Transverse colon (tissue), 4 donors: ENCODE measurements at regions not wholly inside any gene's neighbourhood (a gene's known extent, or its start where the extent isn't known, plus 50 kb on each side); places are given as distances from the start of the nearest gene placed in this dataset.

Experiments
- POLR2AphosphoS5 ChIP-seq, 3 donors: sonication (generic); formaldehyde crosslinking; IDR thresholded peaks; one replicate each; pipeline ENCODE4 v1.6.1; 2016; ENCODE audit warnings: antibody characterized with exemption in 3 of 3
- TF ChIP-seq, protein P1 (sequence below), 5 experiments: fragments of 200-600 bp in 3 of 5; fragments of 450-650 bp in 2 of 5; sonication (generic) in 3 of 5; IDR thresholded peaks; 1 replicate in 2 of 5; 2 replicates in 3 of 5; pipeline ENCODE4 v1.5.1; 2016 to 2017; ENCODE audit warnings: antibody characterized with exemption in 5 of 5, inconsistent platforms in 3 of 5, mild to moderate bottlenecking in 2 of 5, moderate library complexity in 1 of 5

DNA sequence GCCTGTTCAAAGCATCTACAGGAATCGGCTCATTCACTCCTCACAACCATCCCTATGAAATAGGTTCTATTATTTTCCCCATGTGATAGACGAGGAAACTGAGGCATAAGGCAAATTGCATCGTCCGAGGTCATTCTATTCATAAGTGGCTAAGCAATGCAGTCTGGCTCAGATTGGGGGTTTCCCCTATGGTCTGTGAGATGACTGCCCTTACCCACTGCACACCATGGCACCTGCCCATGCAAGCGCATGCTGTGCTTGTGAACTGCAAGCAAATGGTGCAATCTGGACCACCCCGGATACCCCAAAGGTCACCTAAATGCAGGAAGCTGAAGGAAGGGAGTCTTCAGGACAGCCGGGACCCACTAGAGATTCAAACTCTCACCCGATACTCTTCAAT lies 123.4 kb upstream of the SOD1 start:
- TF ChIP-seq, protein P1, sequence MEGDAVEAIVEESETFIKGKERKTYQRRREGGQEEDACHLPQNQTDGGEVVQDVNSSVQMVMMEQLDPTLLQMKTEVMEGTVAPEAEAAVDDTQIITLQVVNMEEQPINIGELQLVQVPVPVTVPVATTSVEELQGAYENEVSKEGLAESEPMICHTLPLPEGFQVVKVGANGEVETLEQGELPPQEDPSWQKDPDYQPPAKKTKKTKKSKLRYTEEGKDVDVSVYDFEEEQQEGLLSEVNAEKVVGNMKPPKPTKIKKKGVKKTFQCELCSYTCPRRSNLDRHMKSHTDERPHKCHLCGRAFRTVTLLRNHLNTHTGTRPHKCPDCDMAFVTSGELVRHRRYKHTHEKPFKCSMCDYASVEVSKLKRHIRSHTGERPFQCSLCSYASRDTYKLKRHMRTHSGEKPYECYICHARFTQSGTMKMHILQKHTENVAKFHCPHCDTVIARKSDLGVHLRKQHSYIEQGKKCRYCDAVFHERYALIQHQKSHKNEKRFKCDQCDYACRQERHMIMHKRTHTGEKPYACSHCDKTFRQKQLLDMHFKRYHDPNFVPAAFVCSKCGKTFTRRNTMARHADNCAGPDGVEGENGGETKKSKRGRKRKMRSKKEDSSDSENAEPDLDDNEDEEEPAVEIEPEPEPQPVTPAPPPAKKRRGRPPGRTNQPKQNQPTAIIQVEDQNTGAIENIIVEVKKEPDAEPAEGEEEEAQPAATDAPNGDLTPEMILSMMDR (IDR thresholded peaks at IDR 0.05), result no peak
- TF ChIP-seq POLR2AphosphoS5 (IDR thresholded peaks at IDR 0.05), result no peak
